ENCODE measurements at regions not wholly inside any gene's neighbourhood (a gene's known extent, or its start where the extent isn't known, plus 50 kb on each side); places are given as distances from the start of the nearest gene placed in this dataset.

DNA sequence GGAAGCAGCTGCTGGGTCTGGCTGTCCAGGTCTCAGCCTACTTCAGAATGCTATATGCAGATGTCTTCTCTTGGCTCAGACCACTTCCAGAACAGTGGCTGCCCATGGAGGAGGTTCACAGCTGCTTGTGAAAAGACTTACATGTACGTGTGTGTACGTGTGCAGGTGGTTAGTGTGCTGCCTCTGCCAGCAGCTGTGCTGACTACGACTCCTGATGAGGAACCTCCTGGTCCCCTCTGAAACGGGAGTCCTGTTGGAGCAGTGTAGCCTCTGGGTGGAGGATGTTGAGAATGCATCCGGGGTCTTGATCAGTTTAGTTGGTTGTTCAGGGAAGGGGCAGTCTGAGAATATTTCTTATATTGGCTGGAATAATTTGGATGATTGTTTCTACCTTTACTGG is 155.9 kb upstream of the WDR1 start:
- Histone ChIP-seq H3K36me3 (no peaks in the 10 kb centered on the region), H3K4me3 (no peak overlapping the region), H3K27me3 (no peaks in the 10 kb centered on the region), H3K4me1 (no peaks in the 10 kb centered on the region), H3K27ac (no peak overlapping the region), H3K9me3 (no peaks in the 10 kb centered on the region)
- DNase-seq = no peak
- 77% methylated on average over 2 of the region's 5 CpGs for WGBS (ENCODE audit: insufficient coverage, low coverage, low lambda C conversion rate, missing lambda C conversion rate)
- TF ChIP-seq CTCF (IDR thresholded peaks at IDR 0.05) (no peak), POLR2A (IDR thresholded peaks at IDR 0.05) (no peak)
- no peak for ATAC-seq
- intact Hi-C loops (cut with DNase I) = no loop called here

DNA sequence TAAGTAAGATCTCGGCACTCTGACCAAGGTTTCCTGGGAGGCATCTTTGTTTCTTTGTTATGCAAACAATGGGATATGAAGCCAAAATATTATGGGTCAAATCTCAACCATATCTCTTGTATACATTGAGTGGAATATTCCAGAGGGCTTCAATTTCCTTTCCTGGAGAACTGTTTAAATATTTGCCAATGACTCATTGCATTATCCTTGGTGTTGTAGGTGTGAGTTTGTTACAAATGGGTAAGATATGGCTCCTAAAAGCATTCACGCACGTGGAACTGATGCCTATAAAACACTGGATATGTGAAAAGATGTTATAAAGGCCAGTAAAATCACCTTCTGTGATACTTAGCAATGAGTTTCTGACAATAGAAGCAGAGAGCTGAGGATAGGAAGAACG is 150.5 kb upstream of the WDR1 start:
- 82% methylated on average over 4 of the region's 4 CpGs for WGBS (ENCODE audit: insufficient coverage, low coverage, low lambda C conversion rate, missing lambda C conversion rate)
- DNase-seq = no peak
- intact Hi-C loops (cut with DNase I) = no loop called here
- H3K4me1 ChIP-seq = no peaks in the 10 kb centered on the region
- H3K4me3 ChIP-seq = no peak overlapping the region
- no peak for ATAC-seq
- H3K27me3 ChIP-seq = no peaks in the 10 kb centered on the region
- H3K36me3 ChIP-seq = no peaks in the 10 kb centered on the region
- TF ChIP-seq POLR2A (IDR thresholded peaks at IDR 0.05) (no peak), CTCF (IDR thresholded peaks at IDR 0.05) (no peak)
- no peaks in the 10 kb centered on the region for H3K9me3 ChIP-seq
- no peak overlapping the region for H3K27ac ChIP-seq

- DNase-seq (no peak), ATAC-seq (no peak)
- H3K36me3 ChIP-seq = no peaks in the 10 kb centered on the region
- H3K9me3 ChIP-seq = no peaks in the 10 kb centered on the region
- TF ChIP-seq CTCF (IDR thresholded peaks at IDR 0.05) (no peak), POLR2A (IDR thresholded peaks at IDR 0.05) (no peak)
- no peaks in the 10 kb centered on the region for H3K27me3 ChIP-seq
- no peak overlapping the region for H3K4me3 ChIP-seq
- intact Hi-C loops (cut with DNase I) = no loop called here
- no peaks in the 10 kb centered on the region for H3K4me1 ChIP-seq
- WGBS (ENCODE audit: insufficient coverage, low coverage, low lambda C conversion rate, missing lambda C conversion rate) = 60% methylated on average over 1 of the region's 2 CpGs
- H3K27ac ChIP-seq = no peak overlapping the region
Measured at GRCh38 chr4:10260777-10261176, 144.2 kb upstream of the WDR1 start.

DNA sequence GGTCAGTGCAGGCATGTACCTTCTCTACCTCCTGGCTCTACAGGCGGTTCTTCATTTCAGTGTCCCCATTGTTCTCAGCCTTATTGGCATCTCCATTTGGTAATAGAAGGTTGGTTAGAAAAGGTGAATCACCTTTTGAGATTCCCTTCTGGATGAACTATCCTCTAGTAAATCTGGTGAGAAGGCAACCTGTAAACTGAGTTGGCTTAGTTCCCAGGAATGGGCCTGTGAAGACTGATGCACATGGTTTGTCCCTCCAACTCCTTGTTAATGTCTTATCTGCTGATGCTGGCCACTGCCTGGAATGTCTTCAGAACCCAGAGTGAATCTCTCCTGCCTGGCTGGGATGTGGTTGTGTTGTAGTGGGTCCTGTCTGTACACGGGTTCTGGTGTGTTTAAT is 143.4 kb upstream of the WDR1 start:
- TF ChIP-seq POLR2A (IDR thresholded peaks at IDR 0.05) (no peak), CTCF (IDR thresholded peaks at IDR 0.05) (no peak)
- H3K27ac ChIP-seq = no peak overlapping the region
- no peaks in the 10 kb centered on the region for H3K9me3 ChIP-seq
- H3K27me3 ChIP-seq = no peaks in the 10 kb centered on the region
- no peak for DNase-seq
- WGBS (ENCODE audit: insufficient coverage, low coverage, low lambda C conversion rate, missing lambda C conversion rate) = 53% methylated on average over 2 of the region's 2 CpGs
- intact Hi-C loops (cut with DNase I) = no loop called here
- no peak overlapping the region for H3K4me3 ChIP-seq
- no peak for ATAC-seq
- no peaks in the 10 kb centered on the region for H3K36me3 ChIP-seq
- no peaks in the 10 kb centered on the region for H3K4me1 ChIP-seq

GRCh38 chr4:10256203-10256602 is 139.6 kb upstream of the WDR1 start:
- Histone ChIP-seq H3K27ac (no peak overlapping the region), H3K36me3 (no peaks in the 10 kb centered on the region), H3K9me3 (no peaks in the 10 kb centered on the region), H3K27me3 (no peaks in the 10 kb centered on the region), H3K4me1 (no peaks in the 10 kb centered on the region), H3K4me3 (no peak overlapping the region)
- ATAC-seq (no peak), DNase-seq (no peak)
- TF ChIP-seq CTCF (IDR thresholded peaks at IDR 0.05) (no peak), POLR2A (IDR thresholded peaks at IDR 0.05) (no peak)
- intact Hi-C loops (cut with DNase I) = no loop called here
- 55% methylated on average over 3 of the region's 3 CpGs for WGBS (ENCODE audit: insufficient coverage, low coverage, low lambda C conversion rate, missing lambda C conversion rate)
